GM23338 (cell line): ENCODE measurements at regions not wholly inside any gene's neighbourhood (a gene's known extent, or its start where the extent isn't known, plus 50 kb on each side); places are given as distances from the start of the nearest gene placed in this dataset.

Experiments used
- CREB1 ChIP-seq: fragments of 250-450 bp; sonication (Bioruptor Pico); IDR thresholded peaks from 2 replicates; pipeline ENCODE4 v1.5.0; 2020; ENCODE audit warnings: low read depth, mild to moderate bottlenecking, moderate library complexity
- CTCF ChIP-seq, 2 experiments: fragments of 200-600 bp in 1 of 2; sonication (generic) in 1 of 2; conservative IDR thresholded peaks; 2 replicates each; pipeline versions ENCODE4 v1.5.1 to v1.6.1; 2016 to 2017; ENCODE audit warnings: antibody characterized with exemption in 2 of 2, low read depth in 2 of 2, mild to moderate bottlenecking in 2 of 2, moderate library complexity in 1 of 2
- EZH2 ChIP-seq: fragments of 200-600 bp; sonication (generic); IDR thresholded peaks from one replicate; pipeline ENCODE4 v1.8.0; 2017; ENCODE audit warnings: antibody characterized with exemption, mild to moderate bottlenecking, low read depth; ENCODE audit not compliant: unreplicated experiment
- EZH2phosphoT487 ChIP-seq: fragments of 200-600 bp; sonication (generic); IDR thresholded peaks from one replicate; pipeline ENCODE4 v1.8.1; 2018; ENCODE audit warnings: antibody characterized with exemption; ENCODE audit not compliant: unreplicated experiment
- POLR2AphosphoS5 ChIP-seq: IDR thresholded peaks from 2 replicates; pipeline ENCODE4 v1.6.1; 2016; ENCODE audit warnings: antibody characterized with exemption, low read depth
- TF ChIP-seq, protein P1 (sequence below): IDR thresholded peaks from one replicate; pipeline ENCODE4 v1.6.1; 2018; ENCODE audit warnings: antibody characterized with exemption; ENCODE audit not compliant: unreplicated experiment
- TF ChIP-seq, protein P2 (sequence below): IDR thresholded peaks from 2 replicates; pipeline ENCODE4 v1.6.1; 2016; ENCODE audit warnings: antibody characterized with exemption

DNA sequence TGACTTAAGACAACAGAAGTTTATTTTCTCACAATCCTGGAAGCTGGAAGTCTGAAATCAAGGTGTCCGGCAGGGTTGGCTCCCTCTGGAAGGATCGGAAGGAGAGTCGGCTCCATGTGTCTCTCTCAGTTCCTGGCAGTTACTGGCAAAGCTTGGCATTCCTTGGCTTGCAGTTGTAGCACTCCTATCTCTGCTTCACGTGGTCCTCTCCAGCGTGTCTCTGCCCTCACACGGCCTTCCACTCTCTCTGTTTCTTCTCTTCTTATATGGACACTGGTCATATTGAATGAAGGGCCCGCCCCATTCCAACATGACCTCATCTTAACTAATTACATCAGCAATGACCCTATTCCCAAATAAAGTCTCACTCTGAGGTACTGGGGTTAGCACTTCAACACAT lies 60.1 kb upstream of the TUNAR start:
- TF ChIP-seq POLR2AphosphoS5 = no peak
- TF ChIP-seq CTCF (conservative IDR thresholded peaks at IDR 0.05; ENCODE audit: low read depth in 2 of 2) = no peak
- no peak for TF ChIP-seq EZH2
- TF ChIP-seq EZH2phosphoT487 = no peak
- TF ChIP-seq, protein P1, sequence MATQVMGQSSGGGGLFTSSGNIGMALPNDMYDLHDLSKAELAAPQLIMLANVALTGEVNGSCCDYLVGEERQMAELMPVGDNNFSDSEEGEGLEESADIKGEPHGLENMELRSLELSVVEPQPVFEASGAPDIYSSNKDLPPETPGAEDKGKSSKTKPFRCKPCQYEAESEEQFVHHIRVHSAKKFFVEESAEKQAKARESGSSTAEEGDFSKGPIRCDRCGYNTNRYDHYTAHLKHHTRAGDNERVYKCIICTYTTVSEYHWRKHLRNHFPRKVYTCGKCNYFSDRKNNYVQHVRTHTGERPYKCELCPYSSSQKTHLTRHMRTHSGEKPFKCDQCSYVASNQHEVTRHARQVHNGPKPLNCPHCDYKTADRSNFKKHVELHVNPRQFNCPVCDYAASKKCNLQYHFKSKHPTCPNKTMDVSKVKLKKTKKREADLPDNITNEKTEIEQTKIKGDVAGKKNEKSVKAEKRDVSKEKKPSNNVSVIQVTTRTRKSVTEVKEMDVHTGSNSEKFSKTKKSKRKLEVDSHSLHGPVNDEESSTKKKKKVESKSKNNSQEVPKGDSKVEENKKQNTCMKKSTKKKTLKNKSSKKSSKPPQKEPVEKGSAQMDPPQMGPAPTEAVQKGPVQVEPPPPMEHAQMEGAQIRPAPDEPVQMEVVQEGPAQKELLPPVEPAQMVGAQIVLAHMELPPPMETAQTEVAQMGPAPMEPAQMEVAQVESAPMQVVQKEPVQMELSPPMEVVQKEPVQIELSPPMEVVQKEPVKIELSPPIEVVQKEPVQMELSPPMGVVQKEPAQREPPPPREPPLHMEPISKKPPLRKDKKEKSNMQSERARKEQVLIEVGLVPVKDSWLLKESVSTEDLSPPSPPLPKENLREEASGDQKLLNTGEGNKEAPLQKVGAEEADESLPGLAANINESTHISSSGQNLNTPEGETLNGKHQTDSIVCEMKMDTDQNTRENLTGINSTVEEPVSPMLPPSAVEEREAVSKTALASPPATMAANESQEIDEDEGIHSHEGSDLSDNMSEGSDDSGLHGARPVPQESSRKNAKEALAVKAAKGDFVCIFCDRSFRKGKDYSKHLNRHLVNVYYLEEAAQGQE = no peak
- TF ChIP-seq, protein P2, sequence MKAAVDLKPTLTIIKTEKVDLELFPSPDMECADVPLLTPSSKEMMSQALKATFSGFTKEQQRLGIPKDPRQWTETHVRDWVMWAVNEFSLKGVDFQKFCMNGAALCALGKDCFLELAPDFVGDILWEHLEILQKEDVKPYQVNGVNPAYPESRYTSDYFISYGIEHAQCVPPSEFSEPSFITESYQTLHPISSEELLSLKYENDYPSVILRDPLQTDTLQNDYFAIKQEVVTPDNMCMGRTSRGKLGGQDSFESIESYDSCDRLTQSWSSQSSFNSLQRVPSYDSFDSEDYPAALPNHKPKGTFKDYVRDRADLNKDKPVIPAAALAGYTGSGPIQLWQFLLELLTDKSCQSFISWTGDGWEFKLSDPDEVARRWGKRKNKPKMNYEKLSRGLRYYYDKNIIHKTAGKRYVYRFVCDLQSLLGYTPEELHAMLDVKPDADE = no peak
- TF ChIP-seq CREB1 (CRISPR knock-in tag) = no peak
